Progenitor cell of endocrine pancreas (in vitro differentiated cells): ENCODE measurements at regions not wholly inside any gene's neighbourhood (a gene's known extent, or its start where the extent isn't known, plus 50 kb on each side); places are given as distances from the start of the nearest gene placed in this dataset.

ENCODE experiments used
- DNase-seq: peaks from one replicate; pipeline ENCODE4 v3.0.0; 2021; ENCODE audit warnings: low spot score; ENCODE audit not compliant: unreplicated experiment
- H3K27ac Mint-ChIP-seq: 2 replicates; pipeline ENCODE4 v1.8.0; 2021; ENCODE audit warnings: mild to moderate bottlenecking, moderate library complexity, mixed read lengths
- H3K27me3 Mint-ChIP-seq: 2 replicates; pipeline ENCODE4 v1.8.0; 2021; ENCODE audit warnings: mixed read lengths
- H3K36me3 Mint-ChIP-seq: 2 replicates; pipeline ENCODE4 v1.8.0; 2022; ENCODE audit warnings: mixed read lengths; ENCODE audit not compliant: insufficient read depth
- H3K4me1 Mint-ChIP-seq: 2 replicates; pipeline ENCODE4 v1.8.0; 2021; ENCODE audit warnings: low read depth, mixed read lengths
- H3K4me3 Mint-ChIP-seq: 2 replicates; pipeline ENCODE4 v1.8.0; 2021; ENCODE audit warnings: low read depth, mild to moderate bottlenecking, moderate library complexity, mixed read lengths
- H3K9me3 Mint-ChIP-seq: 2 replicates; pipeline ENCODE4 v1.8.0; 2021; ENCODE audit warnings: low read depth, mixed read lengths
- TF ChIP-seq, protein P1 (sequence below): fragments of 200-600 bp; sonication (generic); IDR thresholded peaks from one replicate; pipeline ENCODE4 v1.5.0; 2021; ENCODE audit warnings: antibody characterized with exemption, mild to moderate bottlenecking; ENCODE audit not compliant: unreplicated experiment

DNA sequence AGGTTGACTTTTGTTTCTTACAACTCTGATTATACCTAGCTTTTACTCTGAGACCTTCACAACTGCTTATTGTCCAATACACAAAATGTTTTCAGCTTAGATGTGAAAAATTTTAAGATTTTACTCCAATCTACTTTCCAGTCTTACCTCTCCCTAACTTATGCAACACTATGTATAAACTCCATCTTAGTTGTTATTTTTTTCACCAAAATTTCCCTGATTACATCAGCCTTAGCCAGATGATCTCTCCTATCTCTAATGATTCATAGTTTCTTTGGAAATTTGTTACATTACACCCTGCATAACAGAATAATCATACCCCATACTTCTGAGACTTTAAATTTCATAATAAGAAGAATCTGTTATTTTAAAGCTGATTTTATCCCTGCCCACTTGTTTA is 621.0 kb upstream of the ANO3 start:
- H3K27me3 Mint-ChIP-seq: no peaks in the 10 kb centered on the region
- no peak overlapping the region for H3K4me3 Mint-ChIP-seq
- TF ChIP-seq, protein P1, sequence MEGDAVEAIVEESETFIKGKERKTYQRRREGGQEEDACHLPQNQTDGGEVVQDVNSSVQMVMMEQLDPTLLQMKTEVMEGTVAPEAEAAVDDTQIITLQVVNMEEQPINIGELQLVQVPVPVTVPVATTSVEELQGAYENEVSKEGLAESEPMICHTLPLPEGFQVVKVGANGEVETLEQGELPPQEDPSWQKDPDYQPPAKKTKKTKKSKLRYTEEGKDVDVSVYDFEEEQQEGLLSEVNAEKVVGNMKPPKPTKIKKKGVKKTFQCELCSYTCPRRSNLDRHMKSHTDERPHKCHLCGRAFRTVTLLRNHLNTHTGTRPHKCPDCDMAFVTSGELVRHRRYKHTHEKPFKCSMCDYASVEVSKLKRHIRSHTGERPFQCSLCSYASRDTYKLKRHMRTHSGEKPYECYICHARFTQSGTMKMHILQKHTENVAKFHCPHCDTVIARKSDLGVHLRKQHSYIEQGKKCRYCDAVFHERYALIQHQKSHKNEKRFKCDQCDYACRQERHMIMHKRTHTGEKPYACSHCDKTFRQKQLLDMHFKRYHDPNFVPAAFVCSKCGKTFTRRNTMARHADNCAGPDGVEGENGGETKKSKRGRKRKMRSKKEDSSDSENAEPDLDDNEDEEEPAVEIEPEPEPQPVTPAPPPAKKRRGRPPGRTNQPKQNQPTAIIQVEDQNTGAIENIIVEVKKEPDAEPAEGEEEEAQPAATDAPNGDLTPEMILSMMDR: no peak
- no peaks in the 10 kb centered on the region for H3K36me3 Mint-ChIP-seq
- no peak for DNase-seq
- H3K27ac Mint-ChIP-seq: no peak overlapping the region
- no peaks in the 10 kb centered on the region for H3K4me1 Mint-ChIP-seq
- H3K9me3 Mint-ChIP-seq: peaks cover 3% of the 10 kb centered on the region

DNA sequence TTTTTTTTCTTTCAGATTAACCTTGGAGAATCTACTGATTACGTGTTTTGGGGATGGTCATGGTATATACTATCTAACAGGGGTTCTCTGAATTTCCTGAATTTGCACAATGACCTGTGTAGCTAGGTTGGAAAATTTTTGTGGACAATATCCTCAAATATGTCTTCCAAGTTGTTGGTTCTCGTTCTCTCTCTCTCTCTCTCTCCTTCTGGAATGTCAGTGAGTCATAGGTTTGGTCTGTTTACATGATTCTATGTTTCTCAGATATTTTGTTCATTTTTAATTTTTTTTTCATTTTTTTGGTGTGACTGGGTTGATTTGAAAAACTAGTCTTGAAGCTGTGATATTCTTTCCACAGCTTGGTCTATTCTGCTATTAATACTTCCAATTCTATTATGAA is 604.0 kb upstream of the ANO3 start:
- no peaks in the 10 kb centered on the region for H3K4me1 Mint-ChIP-seq
- H3K9me3 Mint-ChIP-seq: peaks cover 26% of the 10 kb centered on the region
- no peak overlapping the region for H3K27ac Mint-ChIP-seq
- TF ChIP-seq, protein P1: no peak
- peaks cover 4% of the 10 kb centered on the region for H3K36me3 Mint-ChIP-seq
- no peaks in the 10 kb centered on the region for H3K27me3 Mint-ChIP-seq
- no peak overlapping the region for H3K4me3 Mint-ChIP-seq
- no peak for DNase-seq

DNA sequence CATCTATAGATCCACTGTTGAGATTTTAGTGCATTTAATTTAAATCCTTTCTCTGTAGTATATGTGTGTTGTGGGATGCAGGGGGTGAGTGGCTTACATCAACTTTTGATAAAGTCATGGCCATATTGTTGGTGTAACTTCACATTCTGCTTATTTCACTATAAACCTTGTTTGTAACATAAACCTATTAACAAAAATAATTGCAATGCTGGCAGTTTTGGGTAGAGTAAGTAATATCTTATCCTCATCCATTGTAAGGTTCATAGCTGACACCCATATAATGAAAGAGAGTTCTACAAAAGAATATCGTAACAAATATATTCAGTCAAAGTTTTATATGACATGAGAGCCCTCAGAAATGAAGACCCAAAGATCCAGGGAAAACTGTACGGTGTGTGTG is 601.7 kb upstream of the ANO3 start:
- Mint-ChIP-seq H3K27ac (no peak overlapping the region), H3K4me1 (no peaks in the 10 kb centered on the region), H3K4me3 (no peak overlapping the region), H3K9me3 (peaks cover 17% of the 10 kb centered on the region), H3K27me3 (no peaks in the 10 kb centered on the region), H3K36me3 (no peaks in the 10 kb centered on the region)
- DNase-seq: no peak
- TF ChIP-seq, protein P1: no peak

DNA sequence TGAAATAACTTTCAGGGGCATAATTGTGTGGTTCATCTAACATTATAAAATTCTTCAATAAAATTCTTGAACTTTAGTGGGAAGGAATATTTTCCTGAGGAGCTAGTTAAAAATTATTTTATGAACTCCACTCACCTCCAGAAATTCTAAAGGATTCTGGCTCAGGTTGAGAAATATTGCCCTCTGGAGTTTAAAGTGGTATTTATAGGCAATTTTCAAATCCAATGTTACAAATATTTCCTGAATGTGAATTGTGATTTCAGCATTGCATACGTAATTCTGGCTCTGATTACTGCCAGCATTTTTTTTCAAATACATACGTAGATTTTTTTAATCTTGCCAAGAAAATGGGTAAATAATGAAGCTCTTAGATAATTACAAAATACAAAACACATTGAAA is 598.2 kb upstream of the ANO3 start:
- no peak overlapping the region for H3K4me3 Mint-ChIP-seq
- no peak overlapping the region for H3K27ac Mint-ChIP-seq
- no peak for DNase-seq
- no peaks in the 10 kb centered on the region for H3K27me3 Mint-ChIP-seq
- H3K9me3 Mint-ChIP-seq: peaks cover 9% of the 10 kb centered on the region
- H3K36me3 Mint-ChIP-seq: no peaks in the 10 kb centered on the region
- peaks cover 6% of the 10 kb centered on the region for H3K4me1 Mint-ChIP-seq
- TF ChIP-seq, protein P1: no peak

DNA sequence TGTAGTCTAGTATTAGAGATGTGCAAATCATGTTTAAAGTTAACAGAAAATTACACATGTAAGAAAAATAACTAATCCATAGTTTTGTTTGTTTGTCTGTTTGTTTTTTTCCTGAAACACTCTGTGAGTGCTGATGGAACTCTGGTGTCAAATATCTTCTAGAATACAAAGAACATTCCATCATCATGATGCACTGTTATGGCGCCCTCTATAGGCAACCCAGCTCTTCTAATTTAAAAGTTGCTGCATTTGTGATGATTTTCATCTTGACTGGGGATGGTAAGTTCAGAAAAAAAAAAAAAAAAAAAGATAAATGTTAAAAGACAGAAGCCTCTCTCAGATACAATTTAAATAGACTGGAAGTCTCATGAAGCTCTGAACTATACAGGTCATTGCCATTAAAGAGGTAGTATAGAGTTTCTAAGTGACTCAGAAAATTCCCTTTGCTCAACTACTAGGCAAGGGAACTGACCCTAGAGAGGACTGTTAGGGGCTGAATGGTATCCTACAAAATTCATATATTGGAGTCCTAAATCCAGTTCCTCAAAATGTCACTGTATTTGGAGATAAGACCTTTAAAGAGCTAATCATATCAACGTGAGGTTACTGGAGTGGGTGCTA is 597.2 kb upstream of the ANO3 start:
- peaks cover 6% of the 10 kb centered on the region for H3K4me1 Mint-ChIP-seq
- H3K9me3 Mint-ChIP-seq: peaks cover 9% of the 10 kb centered on the region
- TF ChIP-seq, protein P1: peak; percentile 61
- no peak for DNase-seq
- no peaks in the 10 kb centered on the region for H3K27me3 Mint-ChIP-seq
- no peak overlapping the region for H3K4me3 Mint-ChIP-seq
- no peaks in the 10 kb centered on the region for H3K36me3 Mint-ChIP-seq
- no peak overlapping the region for H3K27ac Mint-ChIP-seq
